Mesendoderm (in vitro differentiated cells): ENCODE measurements at regions not wholly inside any gene's neighbourhood (a gene's known extent, or its start where the extent isn't known, plus 50 kb on each side); places are given as distances from the start of the nearest gene placed in this dataset.
"Not testable (repeated sequence)": the region's sequence is repeated elsewhere in the genome, so short reads cannot be mapped to it uniquely, and the experiment has no call there.

Experiments used
- DNase-seq: peaks from one replicate; pipeline ENCODE4 v3.0.0; 2013
- H2AK5ac ChIP-seq: 2 replicates; pipeline ENCODE4 v1.6.1; 2013; ENCODE audit warnings: low read length, inconsistent platforms
- H2BK120ac ChIP-seq: 2 replicates; pipeline ENCODE4 v1.6.1; 2013; ENCODE audit warnings: low read depth, mild to moderate bottlenecking, low read length, moderate library complexity, mixed read lengths
- H2BK15ac ChIP-seq: replicated peaks from 2 replicates; pipeline ENCODE4 v1.6.1; 2013; ENCODE audit warnings: low read depth, mild to moderate bottlenecking, moderate library complexity
- H2BK5ac ChIP-seq: 2 replicates; pipeline ENCODE4 v1.6.1; 2013; ENCODE audit warnings: low read length, inconsistent platforms
- H3K18ac ChIP-seq: 2 replicates; pipeline ENCODE4 v1.6.1; 2013; ENCODE audit warnings: mild to moderate bottlenecking, low read length, mixed read lengths
- H3K23ac ChIP-seq: one replicate; pipeline ENCODE4 v1.6.1; 2013; ENCODE audit warnings: low read length
- H3K27ac ChIP-seq: 2 replicates; pipeline ENCODE4 v1.5.1; 2013; ENCODE audit warnings: low read depth, mild to moderate bottlenecking, inconsistent platforms, low read length, moderate library complexity
- H3K27me3 ChIP-seq: 2 replicates; pipeline ENCODE4 v1.6.1; 2013; ENCODE audit warnings: low read length, control low read depth, mild to moderate bottlenecking, inconsistent platforms; ENCODE audit not compliant: insufficient read depth, poor library complexity
- H3K36me3 ChIP-seq: 2 replicates; pipeline ENCODE4 v1.6.1; 2013; ENCODE audit warnings: low read length, inconsistent platforms; ENCODE audit not compliant: control insufficient read depth, insufficient read depth
- H3K4ac ChIP-seq: one replicate; pipeline ENCODE4 v1.6.1; 2013; ENCODE audit warnings: low read depth, mild to moderate bottlenecking, low read length, moderate library complexity
- H3K4me1 ChIP-seq: 2 replicates; pipeline ENCODE4 v1.6.1; 2013; ENCODE audit warnings: low read depth, low read length, inconsistent platforms; ENCODE audit not compliant: control insufficient read depth
- H3K4me2 ChIP-seq: 2 replicates; pipeline ENCODE4 v1.6.1; 2013; ENCODE audit warnings: low read length
- H3K4me3 ChIP-seq: 2 replicates; pipeline ENCODE4 v1.5.1; 2013; ENCODE audit warnings: mild to moderate bottlenecking, low read length
- H3K56ac ChIP-seq: one replicate; pipeline ENCODE4 v1.6.1; 2013; ENCODE audit warnings: low read length
- H3K79me1 ChIP-seq: 2 replicates; pipeline ENCODE4 v1.6.1; 2013; ENCODE audit warnings: low read length, inconsistent platforms
- H3K79me2 ChIP-seq: 2 replicates; pipeline ENCODE4 v1.6.1; 2013; ENCODE audit warnings: mild to moderate bottlenecking, low read length; ENCODE audit not compliant: control insufficient read depth, insufficient read depth
- H3K9ac ChIP-seq: 2 replicates; pipeline ENCODE4 v1.6.1; 2013; ENCODE audit warnings: low read length, inconsistent platforms
- H4K5ac ChIP-seq: one replicate; pipeline ENCODE4 v1.6.1; 2013; ENCODE audit warnings: low read length
- H4K8ac ChIP-seq: one replicate; pipeline ENCODE4 v1.6.1; 2013; ENCODE audit warnings: low read depth, mild to moderate bottlenecking, control low read depth, low read length, moderate library complexity
- WGBS: extraction: QIAGEN DNeasy Blood & Tissue Kit; methylation state at CpG from one replicate; pipeline ENCODE4 v1.1.7; 2013; ENCODE audit warnings: low lambda C conversion rate, missing lambda C conversion rate; ENCODE audit not compliant: insufficient coverage; ENCODE audit errors: extremely low coverage; 5-methylcytosine and 5-hydroxymethylcytosine counted together

DNA sequence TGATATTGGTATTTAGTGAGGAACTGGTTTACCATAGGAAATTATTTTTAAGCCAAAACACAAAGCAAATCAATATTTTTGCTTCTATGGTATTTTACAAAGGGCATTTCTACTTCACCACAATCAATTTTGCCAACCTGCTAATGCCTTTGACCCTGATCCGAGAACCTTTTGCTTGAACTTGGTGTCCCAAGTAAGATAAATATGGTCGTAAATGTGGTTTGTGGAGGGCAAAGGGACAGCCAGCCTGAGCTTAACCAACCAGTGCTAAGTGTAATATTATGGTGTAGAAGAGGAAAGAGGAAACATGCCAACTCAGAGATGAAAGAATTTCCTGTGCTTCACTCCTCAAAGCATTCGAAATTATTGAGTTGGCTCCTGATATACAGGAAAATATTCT is 148.4 kb downstream of the C3orf38 start:
- no peak overlapping the region for H4K5ac ChIP-seq
- no peak overlapping the region for H3K18ac ChIP-seq
- no peak overlapping the region for H3K27ac ChIP-seq
- no peak overlapping the region for H3K4ac ChIP-seq
- H3K23ac ChIP-seq = no peak overlapping the region
- H3K36me3 ChIP-seq = no peaks in the 10 kb centered on the region
- DNase-seq = no peak
- H3K79me1 ChIP-seq = no peaks in the 10 kb centered on the region
- H4K8ac ChIP-seq = no peak overlapping the region
- no peaks in the 10 kb centered on the region for H3K79me2 ChIP-seq
- no peaks in the 10 kb centered on the region for H3K4me1 ChIP-seq
- no peaks in the 10 kb centered on the region for H3K27me3 ChIP-seq
- no peak overlapping the region for H2AK5ac ChIP-seq
- H3K4me2 ChIP-seq = no peak overlapping the region
- WGBS = no CpG with 5 or more reads among the region's 3 CpGs
- no peak overlapping the region for H3K56ac ChIP-seq
- no peak overlapping the region for H2BK120ac ChIP-seq
- no peak overlapping the region for H2BK5ac ChIP-seq
- no peak overlapping the region for H3K4me3 ChIP-seq
- no peak overlapping the region for H3K9ac ChIP-seq
- H2BK15ac ChIP-seq = no peak overlapping the region

DNA sequence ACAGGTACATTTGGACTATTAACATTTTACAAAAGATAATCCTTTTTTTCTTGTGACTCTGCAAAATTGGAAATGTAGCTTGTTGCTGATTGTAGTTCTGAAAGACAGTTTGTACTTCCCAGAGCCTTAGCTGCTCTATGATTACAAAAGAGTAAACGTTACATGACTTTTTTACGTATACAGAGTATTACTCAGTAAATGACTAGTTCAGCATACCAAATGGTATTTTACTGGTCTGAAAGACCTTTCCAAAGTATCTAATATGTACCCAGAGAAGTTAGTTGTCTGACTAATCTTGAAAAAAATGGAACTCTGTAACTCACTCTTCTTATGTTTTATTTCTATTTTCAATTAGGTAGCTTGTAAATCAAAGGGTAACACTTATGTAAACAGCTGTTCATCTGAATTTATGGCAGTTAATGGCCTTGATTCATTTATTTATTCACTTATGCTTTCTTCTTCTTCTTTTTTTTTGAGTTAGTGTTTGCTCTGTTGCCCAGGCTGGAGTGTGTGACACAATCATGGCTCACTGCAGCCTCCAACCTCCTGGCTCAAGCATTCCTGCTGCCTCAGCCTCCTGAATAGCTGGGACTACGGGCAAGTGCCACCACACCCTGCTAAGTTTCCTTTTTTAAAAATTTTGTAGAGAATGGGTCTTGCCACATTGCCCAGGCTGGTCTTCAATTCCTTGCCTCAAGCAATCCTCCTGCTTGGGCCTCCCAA is 151.7 kb downstream of the C3orf38 start:
- H4K5ac ChIP-seq = no peak overlapping the region

DNA sequence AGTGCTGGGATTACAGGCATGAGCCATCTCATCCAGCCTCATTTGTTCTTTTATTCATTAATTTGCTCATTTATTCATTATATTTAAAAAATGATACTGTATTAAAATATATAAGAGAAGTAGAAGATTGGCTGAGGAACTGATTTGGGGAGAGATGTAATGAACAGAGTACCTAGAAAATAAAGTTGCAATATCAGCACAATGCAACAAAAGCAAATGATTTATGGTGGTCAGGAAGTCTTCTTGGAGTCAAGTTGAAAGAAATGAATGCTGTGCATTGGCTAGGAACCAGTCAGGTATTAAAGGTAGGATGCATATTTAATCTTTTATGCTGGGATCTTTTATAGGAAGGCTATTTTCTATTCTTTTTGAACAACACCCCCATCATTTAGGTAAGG is 152.2 kb downstream of the C3orf38 start:
- no peak overlapping the region for H2BK5ac ChIP-seq
- H2BK120ac ChIP-seq = no peak overlapping the region
- H3K9ac ChIP-seq = no peak overlapping the region
- H3K4me1 ChIP-seq = no peaks in the 10 kb centered on the region
- H3K23ac ChIP-seq = no peak overlapping the region
- H3K4me2 ChIP-seq = no peak overlapping the region
- no peak overlapping the region for H3K4ac ChIP-seq
- H2BK15ac ChIP-seq = no peak overlapping the region
- no peak overlapping the region for H4K8ac ChIP-seq
- H4K5ac ChIP-seq = no peak overlapping the region
- DNase-seq = no peak
- H3K36me3 ChIP-seq = no peaks in the 10 kb centered on the region
- H3K18ac ChIP-seq = no peak overlapping the region
- H3K27ac ChIP-seq = no peak overlapping the region
- no peak overlapping the region for H3K56ac ChIP-seq
- H3K79me1 ChIP-seq = no peaks in the 10 kb centered on the region
- H3K27me3 ChIP-seq = no peaks in the 10 kb centered on the region
- H3K4me3 ChIP-seq = no peak overlapping the region
- H3K79me2 ChIP-seq = no peaks in the 10 kb centered on the region
- no peak overlapping the region for H2AK5ac ChIP-seq

More for the DNA sequence above, 151.7 kb downstream of the C3orf38 start:
- no peak overlapping the region for H3K4me2 ChIP-seq
- H3K18ac ChIP-seq = no peak overlapping the region
- no CpG with 5 or more reads among the region's 3 CpGs for WGBS
- H3K9ac ChIP-seq = no peak overlapping the region
- H3K4ac ChIP-seq = no peak overlapping the region
- no peaks in the 10 kb centered on the region for H3K36me3 ChIP-seq
- H3K27me3 ChIP-seq = no peaks in the 10 kb centered on the region
- H3K4me1 ChIP-seq = no peaks in the 10 kb centered on the region
- no peak for DNase-seq
- no peak overlapping the region for H2AK5ac ChIP-seq
- H3K27ac ChIP-seq = no peak overlapping the region
- H4K8ac ChIP-seq = no peak overlapping the region
- H2BK5ac ChIP-seq = no peak overlapping the region
- no peaks in the 10 kb centered on the region for H3K79me2 ChIP-seq
- H2BK120ac ChIP-seq = no peak overlapping the region
- no peak overlapping the region for H2BK15ac ChIP-seq
- no peak overlapping the region for H3K4me3 ChIP-seq
- no peak overlapping the region for H3K23ac ChIP-seq
- H3K79me1 ChIP-seq = no peaks in the 10 kb centered on the region
- no peak overlapping the region for H3K56ac ChIP-seq

DNA sequence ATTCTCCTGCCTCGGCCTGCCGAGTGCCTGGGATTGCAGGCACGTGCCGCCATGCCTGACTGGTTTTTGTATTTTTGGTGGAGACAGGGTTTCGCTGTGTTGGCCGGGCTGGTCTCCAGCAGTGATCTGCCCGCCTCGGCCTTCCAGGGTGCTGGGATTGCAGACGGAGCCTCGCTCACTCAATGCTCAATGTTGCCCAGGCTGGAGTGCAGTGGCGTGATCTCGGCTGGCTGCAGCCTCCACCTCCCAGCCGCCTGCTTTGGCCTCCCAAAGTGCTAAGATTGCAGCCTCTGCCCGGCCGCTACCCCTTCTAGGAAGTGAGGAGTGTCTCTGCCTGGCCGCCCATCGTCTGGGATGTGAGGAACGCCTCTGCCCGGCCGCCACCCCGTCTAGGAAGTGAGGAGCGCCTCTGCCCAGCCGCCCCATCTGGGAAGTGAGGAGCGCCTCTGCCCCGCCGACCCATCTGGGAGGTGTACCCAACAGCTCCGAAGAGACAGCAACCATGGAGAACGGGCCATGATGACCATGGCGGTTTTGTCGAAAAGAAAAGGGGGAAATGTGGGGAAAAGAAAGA is 153.7 kb downstream of the C3orf38 start:
- not testable (repeated sequence) for H3K36me3 ChIP-seq, H3K56ac ChIP-seq, H3K27me3 ChIP-seq, H3K4me3 ChIP-seq, H2BK5ac ChIP-seq, H3K18ac ChIP-seq, H3K4me1 ChIP-seq, H3K23ac ChIP-seq, H2AK5ac ChIP-seq, H2BK15ac ChIP-seq, H3K4ac ChIP-seq, H3K4me2 ChIP-seq, H3K9ac ChIP-seq, H3K79me2 ChIP-seq, H2BK120ac ChIP-seq, H3K79me1 ChIP-seq, DNase-seq, H4K8ac ChIP-seq, H4K5ac ChIP-seq, H3K27ac ChIP-seq
- WGBS = no CpG with 5 or more reads among the region's 30 CpGs

DNA sequence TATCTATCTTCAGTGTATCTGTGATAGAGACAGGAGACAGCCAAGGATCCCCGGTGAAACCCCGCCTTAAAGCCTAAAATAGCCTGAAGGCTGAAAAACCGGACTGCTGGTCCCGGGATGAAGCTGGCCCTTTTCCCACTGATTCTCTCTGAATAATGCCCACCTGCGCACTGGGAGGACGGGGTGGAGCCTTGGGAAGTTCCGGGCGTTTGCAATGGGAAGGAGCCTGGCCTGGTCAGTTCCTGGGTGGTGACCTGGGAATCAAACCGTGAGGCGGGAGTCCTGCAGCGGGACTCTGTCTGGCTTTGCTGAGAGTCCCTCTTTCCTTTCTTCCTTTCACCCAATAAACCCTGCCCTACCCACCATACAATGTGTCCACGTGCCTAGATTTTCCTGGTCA is 157.9 kb downstream of the C3orf38 start:
- H3K27ac ChIP-seq = no peak overlapping the region
- no peak overlapping the region for H2AK5ac ChIP-seq
- H3K79me1 ChIP-seq = no peaks in the 10 kb centered on the region
- no peaks in the 10 kb centered on the region for H3K27me3 ChIP-seq
- H2BK15ac ChIP-seq = no peak overlapping the region
- no peak overlapping the region for H3K4me3 ChIP-seq
- H4K5ac ChIP-seq = no peak overlapping the region
- no peaks in the 10 kb centered on the region for H3K36me3 ChIP-seq
- no peak overlapping the region for H4K8ac ChIP-seq
- no peak overlapping the region for H2BK5ac ChIP-seq
- H3K4me1 ChIP-seq = no peaks in the 10 kb centered on the region
- H3K23ac ChIP-seq = no peak overlapping the region
- no peak overlapping the region for H3K56ac ChIP-seq
- H3K18ac ChIP-seq = no peak overlapping the region
- DNase-seq = peak; percentile 37
- H3K79me2 ChIP-seq = no peaks in the 10 kb centered on the region
- H3K9ac ChIP-seq = no peak overlapping the region
- H3K4ac ChIP-seq = no peak overlapping the region
- WGBS = no CpG with 5 or more reads among the region's 12 CpGs
- H3K4me2 ChIP-seq = no peak overlapping the region
- H2BK120ac ChIP-seq = no peak overlapping the region

DNA sequence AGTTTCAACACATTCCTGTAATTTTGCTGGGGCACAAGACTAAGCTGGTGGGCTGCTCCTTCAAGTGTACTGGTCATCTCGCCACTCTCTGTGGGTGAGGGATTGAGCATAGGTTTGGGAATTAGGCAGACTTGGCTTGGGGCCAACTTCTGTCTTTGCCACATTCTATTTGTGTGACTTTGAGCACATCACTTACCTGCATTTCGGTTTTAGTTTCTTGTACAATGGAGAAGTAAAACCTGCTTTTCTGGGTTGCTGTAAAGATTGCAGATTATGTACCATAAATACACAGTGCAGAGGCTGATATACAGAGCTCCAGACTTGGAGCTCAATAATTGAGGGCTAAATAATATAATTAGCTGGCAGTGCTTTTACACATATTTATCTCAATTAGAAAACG is 162.1 kb downstream of the C3orf38 start:
- H3K4me1 ChIP-seq = no peaks in the 10 kb centered on the region
- H4K5ac ChIP-seq = no peak overlapping the region
- H3K9ac ChIP-seq = no peak overlapping the region
- H3K23ac ChIP-seq = no peak overlapping the region
- H2AK5ac ChIP-seq = no peak overlapping the region
- H3K4ac ChIP-seq = no peak overlapping the region
- no peaks in the 10 kb centered on the region for H3K79me2 ChIP-seq
- no CpG with 5 or more reads among the region's 3 CpGs for WGBS
- no peak overlapping the region for H3K4me3 ChIP-seq
- no peak overlapping the region for H2BK15ac ChIP-seq
- no peak overlapping the region for H2BK5ac ChIP-seq
- DNase-seq = no peak
- no peaks in the 10 kb centered on the region for H3K79me1 ChIP-seq
- no peak overlapping the region for H3K4me2 ChIP-seq
- no peak overlapping the region for H3K27ac ChIP-seq
- H3K56ac ChIP-seq = no peak overlapping the region
- H3K36me3 ChIP-seq = no peaks in the 10 kb centered on the region
- no peak overlapping the region for H2BK120ac ChIP-seq
- H3K27me3 ChIP-seq = no peaks in the 10 kb centered on the region
- no peak overlapping the region for H3K18ac ChIP-seq
- no peak overlapping the region for H4K8ac ChIP-seq
